ENCODE measurements at regions not wholly inside any gene's neighbourhood (a gene's known extent, or its start where the extent isn't known, plus 50 kb on each side); places are given as distances from the start of the nearest gene placed in this dataset.
"Not testable (repeated sequence)": the region's sequence is repeated elsewhere in the genome, so short reads cannot be mapped to it uniquely, and the experiment has no call there.

GRCh38 chr2:66306483-66306882 is 128.4 kb upstream of the MEIS1 start:
- no peak for DNase-seq

- DNase-seq = no peak
Measured at GRCh38 chr2:66305718-66306117, 129.2 kb upstream of the MEIS1 start.

DNA sequence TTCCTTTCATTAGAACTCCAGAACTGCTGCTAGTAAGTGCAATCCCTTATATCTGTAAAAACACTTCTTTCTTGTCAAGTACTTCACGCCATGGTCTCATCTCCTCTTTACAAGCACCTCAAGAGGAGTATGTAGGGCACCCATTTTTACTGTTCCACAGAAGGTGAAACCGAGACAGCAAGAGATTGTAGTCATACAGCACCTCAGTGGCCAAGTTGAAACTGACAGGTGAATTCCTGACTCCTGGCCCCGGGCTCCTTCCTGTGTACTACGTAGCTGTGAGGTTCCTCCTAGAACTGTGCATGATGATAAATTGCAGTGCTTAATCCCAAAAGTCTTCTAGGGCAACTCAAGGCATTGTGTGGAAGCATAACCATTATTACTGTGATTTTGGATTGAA is 131.5 kb upstream of the MEIS1 start:
- no peak for DNase-seq

DNA sequence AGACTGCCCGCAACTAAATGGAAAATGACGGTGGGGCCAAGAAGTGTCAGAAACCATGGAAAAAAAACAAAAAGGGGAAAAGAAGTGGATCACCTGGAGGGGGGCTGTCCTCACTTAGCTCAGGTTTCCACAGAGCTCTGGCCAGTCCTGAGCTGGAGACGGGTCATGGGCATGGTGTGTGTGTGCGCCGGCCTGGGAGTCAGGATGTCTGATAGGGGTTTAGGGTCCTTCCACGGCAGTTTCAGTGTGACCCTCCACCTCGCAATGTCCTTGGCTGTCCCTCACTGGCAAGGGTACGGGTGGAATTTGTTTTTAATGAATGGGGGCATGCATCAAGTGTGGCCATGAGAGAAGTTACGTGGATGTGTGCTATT is 133.2 kb upstream of the MEIS1 start:
- no peak for DNase-seq

- no peak for DNase-seq
Measured at GRCh38 chr2:66301022-66301766, 133.7 kb upstream of the MEIS1 start.

DNA sequence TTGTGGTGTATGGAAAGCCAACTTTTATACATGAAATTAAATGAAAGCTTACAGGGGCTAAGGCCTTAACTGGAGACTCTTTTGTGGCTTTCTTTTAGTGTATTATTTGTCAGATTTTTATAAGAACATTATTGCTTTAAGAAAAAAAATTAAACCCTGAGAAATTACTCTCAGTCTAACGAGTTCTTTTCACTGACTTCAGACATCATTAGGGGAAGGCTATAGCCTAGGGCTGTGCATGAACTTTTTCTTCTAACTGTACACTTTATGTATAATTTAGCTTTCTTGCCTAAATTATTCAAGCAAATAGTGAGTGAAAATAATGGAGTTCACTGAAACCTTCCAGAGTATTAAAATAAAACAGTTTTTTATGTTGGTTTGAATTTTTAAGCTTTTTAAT is 151.1 kb upstream of the MEIS1 start:
- no peak for DNase-seq

DNA sequence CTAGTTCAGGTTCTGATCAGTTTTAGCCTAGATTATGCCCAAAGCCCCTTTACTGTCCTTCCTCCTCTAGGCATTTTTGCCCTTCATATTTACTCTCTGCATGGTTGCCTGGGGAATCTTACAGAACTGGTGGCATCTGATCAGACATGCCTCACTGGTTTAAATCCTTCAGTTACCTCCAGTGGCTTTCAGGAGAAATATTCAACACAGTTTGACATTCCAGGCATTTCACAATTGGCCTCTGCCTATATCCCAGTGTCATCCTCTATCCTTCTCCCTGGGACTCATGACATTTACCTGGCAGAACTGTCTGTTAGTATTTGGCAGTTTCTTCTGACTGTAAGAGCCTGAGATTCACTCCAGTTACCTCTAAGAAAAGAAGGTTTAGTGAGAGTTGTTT is 152.9 kb upstream of the MEIS1 start:
- no peak for DNase-seq

DNA sequence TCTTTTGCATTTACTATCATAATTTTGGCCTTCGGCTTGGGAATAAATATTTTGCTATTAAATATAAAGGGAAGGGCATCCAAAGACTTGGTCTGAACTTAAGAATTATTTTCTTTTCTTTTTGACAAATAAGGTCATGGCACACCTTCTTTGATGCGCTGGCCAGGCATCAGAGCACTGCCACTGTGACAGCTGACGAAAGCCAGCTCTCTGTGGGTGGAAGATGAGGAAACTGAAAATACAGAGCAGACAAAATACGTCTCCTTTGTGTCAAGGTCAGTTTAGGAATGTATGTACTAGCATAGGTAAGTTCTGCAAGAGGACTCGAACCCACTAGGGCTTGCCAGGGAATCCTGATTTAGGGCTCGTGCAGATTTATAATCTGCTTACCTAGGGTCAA is 155.9 kb upstream of the MEIS1 start:
- no peak for DNase-seq

GRCh38 chr2:66275984-66276383 is 158.9 kb upstream of the MEIS1 start:
- no peak for DNase-seq

DNA sequence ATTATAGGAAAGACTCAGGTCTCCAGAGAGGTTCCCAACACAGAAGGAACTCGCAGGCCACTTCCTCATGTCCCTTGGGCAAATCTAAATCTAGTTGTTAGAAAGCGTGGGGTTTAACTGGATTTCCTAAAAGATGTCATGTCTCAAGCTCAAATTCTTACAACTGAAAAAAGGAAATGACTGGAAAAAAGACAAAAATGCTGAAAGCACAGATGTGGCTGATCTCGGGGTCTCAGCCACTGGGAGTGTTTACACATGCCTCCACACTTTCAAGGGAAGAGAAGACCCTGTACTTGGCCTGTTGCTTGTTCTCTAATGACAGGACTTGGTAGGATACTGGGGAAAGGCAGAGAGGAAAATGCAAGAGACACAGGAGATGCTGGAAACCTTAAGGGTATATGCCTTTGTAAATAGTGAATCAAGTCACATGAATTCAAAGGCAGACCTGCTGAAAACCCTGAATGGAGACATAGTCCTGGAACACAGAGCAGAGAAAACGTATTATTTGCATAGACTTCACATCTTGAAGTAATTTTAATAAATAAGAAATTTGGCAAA is 160.9 kb upstream of the MEIS1 start:
- no peak for DNase-seq

DNA sequence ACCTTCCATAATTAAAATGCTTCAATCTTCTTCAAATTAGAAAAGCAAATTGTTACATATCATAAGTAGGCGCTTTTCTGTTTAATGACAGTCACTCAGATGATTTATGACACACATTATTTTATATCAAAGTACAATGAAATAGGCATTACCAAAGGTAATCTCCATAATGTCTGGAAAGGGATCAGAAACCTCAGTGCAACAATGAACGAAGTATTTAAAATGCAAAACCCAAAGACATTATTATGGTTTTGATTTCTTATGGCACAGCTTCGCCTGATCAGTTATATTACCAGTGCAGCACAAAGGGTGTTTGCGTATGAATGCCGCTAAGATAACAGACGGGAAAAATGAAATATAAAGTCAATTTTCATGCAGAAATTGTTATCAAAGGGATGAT is 162.2 kb upstream of the MEIS1 start:
- DNase-seq = no peak

GRCh38 chr2:66271777-66272176 is 163.1 kb upstream of the MEIS1 start:
- DNase-seq = no peak

GRCh38 chr2:66270247-66270646 is 164.7 kb upstream of the MEIS1 start:
- DNase-seq = no peak

DNA sequence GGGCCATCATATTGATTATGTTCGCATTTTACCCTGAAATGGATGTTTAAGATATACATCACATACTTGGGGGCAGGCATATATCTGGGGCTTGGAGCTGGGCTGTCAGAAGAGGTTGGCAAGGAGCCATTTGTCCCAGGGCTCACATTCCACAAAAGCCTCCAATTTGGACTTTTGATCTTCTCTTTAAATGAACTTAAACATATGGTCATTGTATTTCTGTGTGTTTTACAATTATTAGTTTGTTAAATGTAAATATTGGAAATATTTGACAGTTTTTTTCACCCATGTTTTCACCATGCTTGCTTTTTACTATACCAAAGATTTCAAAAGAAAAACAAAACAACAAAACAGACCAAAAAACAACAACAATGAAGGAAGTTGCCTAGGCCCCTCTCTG is 165.8 kb upstream of the MEIS1 start:
- DNase-seq = no peak

DNA sequence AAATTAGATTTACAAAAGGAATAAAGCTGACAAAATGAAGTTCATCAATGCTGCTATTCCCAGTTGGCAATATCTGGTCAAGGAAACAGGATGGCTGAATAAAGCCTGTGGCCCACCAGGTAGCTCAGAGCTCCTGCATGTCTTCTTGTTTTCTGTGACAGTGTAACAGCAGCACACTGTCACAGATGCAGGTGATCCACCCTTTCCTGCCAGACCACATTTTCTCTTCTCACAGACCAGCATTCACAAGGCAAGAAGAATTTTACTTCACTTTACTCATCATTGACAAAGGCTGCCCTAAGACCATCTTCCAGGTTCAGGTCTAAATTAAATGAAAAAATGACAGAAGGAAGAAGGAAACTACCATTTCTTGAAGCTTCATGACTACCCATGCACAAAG is 166.2 kb upstream of the MEIS1 start:
- DNase-seq = no peak

GRCh38 chr2:66264354-66264753 is 170.6 kb upstream of the MEIS1 start:
- no peak for DNase-seq

DNA sequence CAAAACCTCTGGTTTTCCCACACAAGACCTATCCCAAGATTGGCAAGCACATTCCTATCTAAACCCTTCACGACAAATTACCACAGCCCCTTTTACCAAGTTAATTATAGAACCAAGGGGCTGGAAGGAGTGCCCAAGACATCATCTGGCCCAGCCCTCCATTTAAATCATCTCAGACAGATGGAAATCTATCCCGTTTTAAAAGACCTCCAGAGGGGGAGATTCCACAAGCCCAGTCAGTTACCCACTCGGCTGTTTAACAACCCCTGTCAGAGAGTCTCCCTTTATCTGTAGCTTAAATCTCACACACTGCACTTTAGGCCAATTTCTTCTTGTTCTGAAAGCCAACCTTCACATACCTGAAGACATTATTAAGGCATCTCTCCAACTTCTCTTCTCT is 179.1 kb upstream of the MEIS1 start:
- DNase-seq = no peak

DNA sequence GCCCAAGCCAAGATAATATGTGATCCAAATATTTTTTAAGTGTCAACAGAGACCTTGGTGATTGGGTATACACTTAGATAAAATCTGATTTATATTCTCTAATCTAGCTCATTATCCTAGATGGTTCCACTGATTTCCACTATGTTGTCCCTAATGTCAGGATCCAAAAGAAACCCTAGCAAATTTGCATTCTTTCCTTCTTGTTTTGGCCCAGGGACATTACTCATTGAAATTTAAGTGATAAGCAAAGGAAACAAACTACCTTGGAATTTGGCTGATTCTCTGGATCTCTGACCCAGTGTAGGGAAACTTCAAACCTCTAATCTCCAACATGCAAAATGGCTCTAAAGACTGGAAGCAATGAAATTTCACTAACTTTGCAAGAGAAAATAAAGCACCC is 179.8 kb upstream of the MEIS1 start:
- no peak for DNase-seq

GRCh38 chr2:66253066-66253465 is 181.9 kb upstream of the MEIS1 start:
- no peak for DNase-seq

GRCh38 chr2:66252109-66252508 is 182.8 kb upstream of the MEIS1 start:
- DNase-seq = no peak

DNA sequence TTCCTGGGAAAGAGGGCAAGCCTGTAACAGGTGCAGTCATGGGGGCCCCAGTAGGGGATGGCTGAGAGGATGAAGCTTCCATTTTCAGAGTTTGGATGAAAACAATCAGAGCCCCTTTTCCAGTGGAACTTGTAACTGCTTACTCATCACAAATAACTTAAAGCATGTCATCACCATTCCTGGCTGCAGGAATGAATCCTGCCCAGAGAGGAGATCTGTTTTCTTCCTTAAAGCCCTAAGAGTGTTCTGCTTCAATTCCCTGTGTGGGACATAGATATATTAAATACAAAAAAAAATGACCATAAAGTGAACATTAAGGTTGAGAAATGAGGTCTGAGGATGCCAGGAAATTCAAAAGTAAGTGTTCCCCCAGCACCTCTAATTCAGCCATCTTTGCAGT is 183.4 kb upstream of the MEIS1 start:
- DNase-seq = no peak

- not testable (repeated sequence) for DNase-seq
Measured at GRCh38 chr2:66249089-66249488, 185.8 kb upstream of the MEIS1 start.

DNA sequence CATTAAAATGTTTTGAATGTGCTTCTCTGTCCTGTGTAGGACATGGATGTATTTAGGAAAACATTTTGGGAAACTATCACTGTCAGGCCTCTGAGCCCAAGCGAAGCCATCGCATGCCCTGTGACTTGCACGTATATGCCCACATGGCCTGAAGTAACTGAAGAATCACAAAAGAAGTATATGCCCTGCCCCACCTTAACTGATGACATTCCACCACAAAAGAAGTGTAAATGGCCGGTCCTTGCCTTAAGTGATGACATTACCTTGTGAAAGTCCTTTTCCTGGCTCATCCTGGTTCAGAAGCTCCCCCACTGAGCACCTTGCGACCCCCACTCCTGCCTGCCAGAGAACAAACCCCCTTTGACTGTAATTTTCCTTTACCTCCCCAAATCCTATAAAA is 191.1 kb upstream of the MEIS1 start:
- not testable (repeated sequence) for DNase-seq

DNA sequence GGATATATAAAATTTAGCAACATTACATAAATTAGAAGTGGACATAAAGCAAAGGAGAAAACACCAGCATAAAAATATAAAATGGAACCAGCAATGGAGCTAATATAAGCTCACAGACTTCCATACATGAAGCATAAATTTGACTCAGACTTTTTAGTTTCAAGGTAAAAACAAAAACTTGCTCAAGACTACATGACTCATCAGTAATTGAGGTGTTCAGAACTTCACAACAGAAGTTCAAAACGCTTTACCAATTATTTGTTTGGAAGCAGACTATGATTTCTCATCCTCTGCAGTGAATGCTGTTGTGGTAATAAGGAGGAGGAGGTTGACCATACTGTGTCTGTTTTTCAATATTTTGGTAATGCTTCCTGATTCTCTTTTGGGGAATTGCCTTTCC is 192.0 kb upstream of the MEIS1 start:
- DNase-seq = not testable (repeated sequence)

DNA sequence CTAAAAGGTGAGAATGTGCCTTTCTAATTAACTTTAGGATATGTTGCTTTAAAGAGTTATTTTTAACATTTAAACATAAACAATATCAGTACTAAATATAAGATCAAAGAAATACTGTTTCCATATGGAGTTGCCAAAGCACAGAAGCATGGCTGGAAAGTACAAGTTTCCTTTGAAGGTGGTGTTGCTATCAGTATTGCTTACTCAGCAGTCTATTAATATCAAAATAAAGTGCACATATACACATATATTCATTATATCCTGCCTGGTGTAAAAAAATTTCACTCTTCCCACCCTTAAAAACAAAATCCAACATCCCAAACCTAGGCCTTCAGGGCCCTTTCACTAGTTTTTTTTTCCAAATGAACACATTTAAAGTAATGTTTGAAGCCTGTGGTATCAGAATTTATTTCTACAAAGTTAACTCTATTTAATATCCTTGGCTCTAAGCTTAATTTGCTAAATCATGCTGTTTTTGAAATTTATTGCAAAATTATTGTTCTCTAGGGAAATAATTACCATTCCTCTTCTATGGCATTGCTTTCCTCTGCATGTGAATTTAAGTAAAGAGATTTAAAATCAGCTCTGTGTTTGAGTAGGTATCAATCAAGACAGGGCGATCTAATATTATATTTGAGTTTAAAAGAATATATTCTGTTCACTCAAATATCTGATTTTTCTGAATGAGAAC is 192.7 kb upstream of the MEIS1 start:
- DNase-seq = no peak

All from activated effector memory CD4-positive, alpha-beta T cell treated with anti-CD3 and anti-CD28 coated beads, Interleukin-2, amount 50 U/mL, for 16 hours (primary cell).